Keratinocyte (primary cell): ENCODE measurements at regions not wholly inside any gene's neighbourhood (a gene's known extent, or its start where the extent isn't known, plus 50 kb on each side); places are given as distances from the start of the nearest gene placed in this dataset.

Experiments
- DNase-seq: peaks from one replicate; pipeline ENCODE4 v3.0.0-alpha.2; 2011; ENCODE audit warnings: low read depth, missing footprints, low spot score
- FAIRE-seq: peaks from 2 replicates; lab custom pipeline; 2011; peaks lifted over from hg19 to GRCh38; lab: Jason Lieb, UNC
- H2AFZ ChIP-seq: 2 replicates; pipeline ENCODE4 v1.6.0; 2012; ENCODE audit warnings: low read length, control low read depth, inconsistent platforms; ENCODE audit not compliant: control insufficient read depth
- H3K27ac ChIP-seq: 2 replicates; pipeline ENCODE4 v1.5.1; 2011; ENCODE audit warnings: low read length; ENCODE audit not compliant: control insufficient read depth, insufficient read depth
- H3K27me3 ChIP-seq: 3 replicates; pipeline ENCODE4 v1.6.0; 2011; ENCODE audit warnings: low read length; ENCODE audit not compliant: control insufficient read depth, insufficient read depth; ENCODE audit errors: extremely low read depth
- H3K36me3 ChIP-seq, 2 experiments: 2 replicates in 1 of 2; 3 replicates in 1 of 2; pipeline ENCODE4 v1.5.1; 2011; ENCODE audit warnings: low read length in 2 of 2, mild to moderate bottlenecking in 1 of 2; ENCODE audit not compliant: control insufficient read depth in 2 of 2, insufficient read depth in 2 of 2; ENCODE audit errors: extremely low read depth in 1 of 2
- H3K4me1 ChIP-seq: 3 replicates; pipeline ENCODE4 v1.5.1; 2011; ENCODE audit warnings: low read length; ENCODE audit not compliant: control insufficient read depth, insufficient read depth; ENCODE audit errors: extremely low read depth
- H3K4me2 ChIP-seq: 3 replicates; pipeline ENCODE4 v1.6.0; 2011; ENCODE audit warnings: low read depth, low read length; ENCODE audit not compliant: control insufficient read depth, insufficient read depth; ENCODE audit errors: extremely low read depth
- H3K4me3 ChIP-seq, 3 experiments: fragments of 200-600 bp in 1 of 3; sonication (generic) in 1 of 3; 2 replicates in 2 of 3; 3 replicates in 1 of 3; pipeline ENCODE4 v1.5.1; 2011 to 2016; ENCODE audit warnings: low read length in 3 of 3, mild to moderate bottlenecking in 3 of 3, control low read depth in 2 of 3, inconsistent platforms in 1 of 3, low read depth in 1 of 3, mixed read lengths in 1 of 3, mixed run types in 1 of 3, moderate library complexity in 1 of 3; ENCODE audit not compliant: control insufficient read depth in 2 of 3, insufficient read depth in 2 of 3; ENCODE audit errors: extremely low read depth in 1 of 3
- H3K79me2 ChIP-seq: 2 replicates; pipeline ENCODE4 v1.6.0; 2012; ENCODE audit warnings: low read length; ENCODE audit not compliant: control insufficient read depth, insufficient read depth
- H3K9ac ChIP-seq: 3 replicates; pipeline ENCODE4 v1.6.0; 2011; ENCODE audit warnings: low read length; ENCODE audit not compliant: control insufficient read depth, insufficient read depth; ENCODE audit errors: extremely low read depth
- H3K9me1 ChIP-seq: 3 replicates; pipeline ENCODE4 v1.6.0; 2011; ENCODE audit warnings: low read length; ENCODE audit not compliant: control insufficient read depth, insufficient read depth; ENCODE audit errors: extremely low read depth
- H3K9me3 ChIP-seq: 2 replicates; pipeline ENCODE4 v1.5.1; 2012; ENCODE audit warnings: low read depth, low read length; ENCODE audit not compliant: control insufficient read depth
- H4K20me1 ChIP-seq: 3 replicates; pipeline ENCODE4 v1.6.0; 2011; ENCODE audit warnings: low read length; ENCODE audit not compliant: control insufficient read depth, insufficient read depth; ENCODE audit errors: extremely low read depth
- EZH2 ChIP-seq: IDR thresholded peaks from one replicate; pipeline ENCODE4 v1.6.1; 2012; ENCODE audit warnings: inconsistent platforms, mild to moderate bottlenecking, low read length, moderate library complexity
- dilution Hi-C: fragments of 300-500 bp; cut with MboI; formaldehyde crosslinking; loops from one replicate; pipeline ENCODE4 v1.7.0; 2020; ENCODE audit warnings: low sequenced_read_pairs; ENCODE audit not compliant: extremely low pct_ligation_motif_present
- TF ChIP-seq, protein P1 (sequence below), 3 experiments: IDR thresholded peaks in 1 of 3; conservative IDR thresholded peaks in 1 of 3; optimal IDR thresholded peaks in 1 of 3; 2 replicates in 2 of 3; 3 replicates in 1 of 3; pipeline versions ENCODE3 to v1.5.1; 2011; ENCODE audit warnings: low read length in 3 of 3, mild to moderate bottlenecking in 3 of 3, moderate library complexity in 2 of 3, control low read depth in 1 of 3, inconsistent platforms in 1 of 3; ENCODE audit not compliant: insufficient read depth in 2 of 3; ENCODE audit errors: extremely low read depth in 1 of 3

DNA sequence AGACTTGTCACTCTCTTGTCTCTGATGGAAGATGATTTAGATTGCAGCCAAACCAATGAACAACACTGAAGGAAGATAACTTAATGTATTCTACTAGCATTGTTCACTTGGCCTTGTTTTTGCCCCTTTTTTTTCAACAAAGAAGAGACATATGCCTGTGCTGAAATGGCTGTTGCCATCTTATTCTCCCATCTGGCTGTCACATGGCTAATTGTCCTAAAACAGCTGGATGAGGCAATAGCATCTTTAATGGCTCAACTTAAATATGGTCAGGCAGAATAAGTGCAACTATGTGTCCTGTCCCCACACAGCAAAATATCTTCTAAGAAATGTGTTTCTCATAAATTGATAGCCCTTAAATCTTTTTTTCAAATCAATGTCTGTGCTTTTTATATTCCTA lies 576.9 kb downstream of the TUSC7 start:
- Histone ChIP-seq H3K27ac (no peak overlapping the region), H3K4me1 (no peaks in the 10 kb centered on the region)
- FAIRE-seq, result no peak

DNA sequence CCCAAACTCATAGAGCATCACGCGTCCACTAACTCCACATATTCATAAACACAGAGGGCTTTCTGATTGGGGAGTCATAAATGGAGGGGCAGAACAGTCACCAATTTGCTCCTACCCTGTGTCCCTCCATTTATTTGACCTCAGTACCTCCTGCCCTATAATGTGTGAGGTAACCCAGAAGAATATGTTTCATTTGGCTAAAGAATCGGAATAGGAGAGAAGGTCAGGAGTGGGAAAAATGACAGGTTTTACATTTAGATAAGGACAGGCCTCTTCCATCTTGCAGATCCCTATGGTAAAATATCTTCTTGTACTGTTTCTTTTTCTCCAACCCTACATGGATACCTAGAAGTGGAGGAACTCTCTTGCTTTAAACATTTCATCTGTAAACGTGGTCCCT lies 578.0 kb downstream of the TUSC7 start:
- Histone ChIP-seq H3K79me2 (no peaks in the 10 kb centered on the region), H3K4me3 (no peak overlapping the region), H3K9ac (no peak overlapping the region), H3K36me3 (no peaks in the 10 kb centered on the region), H3K9me1 (no peaks in the 10 kb centered on the region), H4K20me1 (no peaks in the 10 kb centered on the region), H2AFZ (no peak overlapping the region), H3K4me2 (no peak overlapping the region), H3K4me1 (no peaks in the 10 kb centered on the region), H3K9me3 (no peaks in the 10 kb centered on the region), H3K27me3 (no peaks in the 10 kb centered on the region), H3K27ac (no peak overlapping the region)
- no peak for TF ChIP-seq EZH2
- TF ChIP-seq, protein P1, sequence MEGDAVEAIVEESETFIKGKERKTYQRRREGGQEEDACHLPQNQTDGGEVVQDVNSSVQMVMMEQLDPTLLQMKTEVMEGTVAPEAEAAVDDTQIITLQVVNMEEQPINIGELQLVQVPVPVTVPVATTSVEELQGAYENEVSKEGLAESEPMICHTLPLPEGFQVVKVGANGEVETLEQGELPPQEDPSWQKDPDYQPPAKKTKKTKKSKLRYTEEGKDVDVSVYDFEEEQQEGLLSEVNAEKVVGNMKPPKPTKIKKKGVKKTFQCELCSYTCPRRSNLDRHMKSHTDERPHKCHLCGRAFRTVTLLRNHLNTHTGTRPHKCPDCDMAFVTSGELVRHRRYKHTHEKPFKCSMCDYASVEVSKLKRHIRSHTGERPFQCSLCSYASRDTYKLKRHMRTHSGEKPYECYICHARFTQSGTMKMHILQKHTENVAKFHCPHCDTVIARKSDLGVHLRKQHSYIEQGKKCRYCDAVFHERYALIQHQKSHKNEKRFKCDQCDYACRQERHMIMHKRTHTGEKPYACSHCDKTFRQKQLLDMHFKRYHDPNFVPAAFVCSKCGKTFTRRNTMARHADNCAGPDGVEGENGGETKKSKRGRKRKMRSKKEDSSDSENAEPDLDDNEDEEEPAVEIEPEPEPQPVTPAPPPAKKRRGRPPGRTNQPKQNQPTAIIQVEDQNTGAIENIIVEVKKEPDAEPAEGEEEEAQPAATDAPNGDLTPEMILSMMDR (optimal IDR thresholded peaks at IDR 0.05 in 1 of 3, IDR thresholded peaks at IDR 0.05 in 1 of 3, conservative IDR thresholded peaks at IDR 0.05 in 1 of 3; ENCODE audit: extremely low read depth in 1 of 3, insufficient read depth in 2 of 3, low read length in 3 of 3), result no peak
- FAIRE-seq, result no peak
- dilution Hi-C loops, result no loop called here
- no peak for DNase-seq

More for the DNA sequence above, 576.9 kb downstream of the TUSC7 start:
- Histone ChIP-seq H3K27me3 (no peaks in the 10 kb centered on the region), H3K9me1 (no peaks in the 10 kb centered on the region), H3K9ac (no peak overlapping the region), H3K4me2 (no peak overlapping the region), H3K9me3 (no peaks in the 10 kb centered on the region), H3K36me3 (no peaks in the 10 kb centered on the region), H3K79me2 (no peaks in the 10 kb centered on the region), H4K20me1 (no peaks in the 10 kb centered on the region), H2AFZ (no peak overlapping the region), H3K4me3 (no peak overlapping the region)
- dilution Hi-C loops, result no loop called here
- DNase-seq, result no peak
- TF ChIP-seq, protein P1 (optimal IDR thresholded peaks at IDR 0.05 in 1 of 3, IDR thresholded peaks at IDR 0.05 in 1 of 3, conservative IDR thresholded peaks at IDR 0.05 in 1 of 3; ENCODE audit: extremely low read depth in 1 of 3, insufficient read depth in 2 of 3, low read length in 3 of 3), result no peak
- TF ChIP-seq EZH2, result no peak
